Astrocyte of the cerebellum (primary cell): ENCODE measurements at regions not wholly inside any gene's neighbourhood (a gene's known extent, or its start where the extent isn't known, plus 50 kb on each side); places are given as distances from the start of the nearest gene placed in this dataset.

Experiments used
- DNase-seq: peaks from one replicate; pipeline ENCODE4 v3.0.0-alpha.2; 2011; ENCODE audit warnings: low read depth
- H3K4me3 ChIP-seq: 2 replicates; pipeline ENCODE4 v1.5.1; 2011; ENCODE audit warnings: mild to moderate bottlenecking, low read depth, low read length, moderate library complexity
- CTCF ChIP-seq: IDR thresholded peaks from 2 replicates; pipeline ENCODE4 v1.5.1; 2012; ENCODE audit warnings: low read length, low read depth, moderate library complexity, mild to moderate bottlenecking; ENCODE audit errors: missing control alignments
- in situ Hi-C: cut with HindIII; loops from 2 replicates; pipeline ENCODE4 v1.10.0; 2017; ENCODE audit warnings: low sequenced_read_pairs

- no peak overlapping the region for H3K4me3 ChIP-seq
- in situ Hi-C loops, result no loop called here
- TF ChIP-seq CTCF, result no peak
- DNase-seq, result no peak
These were observed 743.3 kb downstream of the PLOD2 start for GRCh38 chr3:145417678-145418077.

DNA sequence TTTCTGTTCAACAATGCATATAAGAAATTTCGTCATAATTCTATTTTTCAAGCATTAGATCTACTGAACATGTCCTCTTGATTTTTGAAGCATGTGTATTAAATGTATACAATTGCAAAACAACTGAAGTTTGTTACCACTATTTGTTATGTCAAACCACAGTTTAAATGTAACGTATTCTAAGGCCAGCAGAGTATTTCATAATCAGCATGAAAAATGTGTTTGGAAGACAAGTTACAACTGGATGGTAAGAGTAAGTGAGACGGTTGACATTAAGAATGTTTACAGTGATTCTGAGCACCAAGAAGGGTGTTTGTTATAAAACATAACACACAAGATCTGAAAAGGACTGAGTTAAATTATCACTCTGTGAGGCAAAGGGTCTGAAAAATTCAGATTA, 738.4 kb downstream of the PLOD2 start:
- DNase-seq, result no peak
- H3K4me3 ChIP-seq, result no peak overlapping the region
- in situ Hi-C loops, result no loop called here
- TF ChIP-seq CTCF, result no peak

- no peak for DNase-seq
- in situ Hi-C loops, result no loop called here
- TF ChIP-seq CTCF, result no peak
- no peak overlapping the region for H3K4me3 ChIP-seq
These were observed 733.6 kb downstream of the PLOD2 start for GRCh38 chr3:145427355-145427754.

- DNase-seq, result no peak
- in situ Hi-C loops, result no loop called here
- TF ChIP-seq CTCF, result no peak
- no peak overlapping the region for H3K4me3 ChIP-seq
These were observed 731.4 kb downstream of the PLOD2 start for GRCh38 chr3:145429546-145429945.

GRCh38 chr3:145448436-145448835, 712.5 kb downstream of the PLOD2 start:
- no peak overlapping the region for H3K4me3 ChIP-seq
- DNase-seq, result no peak
- no peak for TF ChIP-seq CTCF
- in situ Hi-C loops, result no loop called here

DNA sequence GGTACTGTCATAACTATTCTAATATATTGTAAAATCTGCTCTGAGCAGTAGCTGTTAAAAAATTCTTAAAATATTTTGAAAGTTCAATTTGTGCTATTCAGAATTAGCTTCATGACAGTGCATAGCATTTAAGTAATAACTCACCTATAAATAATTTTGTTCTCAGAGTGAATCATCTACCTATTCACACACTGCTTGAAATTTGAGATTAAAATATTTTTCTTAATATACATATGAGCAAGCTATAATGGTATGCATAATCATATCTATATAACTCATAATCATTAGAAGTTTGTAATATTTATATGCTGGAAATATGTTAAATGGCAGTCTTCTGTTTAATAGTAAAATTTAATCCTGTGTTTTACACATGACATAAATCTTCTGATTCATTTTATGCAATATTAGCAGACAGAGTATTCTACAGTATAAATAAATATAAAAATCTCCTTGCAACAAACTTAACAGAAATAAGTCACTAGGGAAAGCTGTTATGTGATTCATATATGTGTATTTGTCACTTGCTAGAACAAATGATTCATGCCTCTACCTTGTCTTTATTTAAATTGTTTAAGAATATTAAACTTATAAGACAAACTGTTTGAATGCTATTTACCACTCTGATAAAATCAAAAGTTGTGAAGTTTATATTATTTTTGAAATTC, 710.8 kb downstream of the PLOD2 start:
- in situ Hi-C loops, result no loop called here
- no peak overlapping the region for H3K4me3 ChIP-seq
- no peak for DNase-seq
- no peak for TF ChIP-seq CTCF
